B cell (primary cell): ENCODE measurements at regions not wholly inside any gene's neighbourhood (a gene's known extent, or its start where the extent isn't known, plus 50 kb on each side); places are given as distances from the start of the nearest gene placed in this dataset.

Experiments used
- ATAC-seq: fragments of 200-7000 bp; cut with Tn5 transposase; one replicate; pipeline ENCODE4 v1.10.0; 2021; ENCODE audit warnings: low read depth, mild to moderate bottlenecking, moderate number of reproducible peaks, moderate library complexity
- CTCF ChIA-PET: fragments of 350-600 bp; sonication (Branson Sonifier 250); formaldehyde crosslinking; loops from one replicate; lab custom pipeline; 2021; ENCODE audit warnings: antibody characterized with exemption, inconsistent platforms; lab: Charles Lee
- POLR2A ChIA-PET: fragments of 350-600 bp; sonication (Branson Sonifier 250); formaldehyde crosslinking; loops from one replicate; lab custom pipeline; 2021; ENCODE audit warnings: antibody characterized with exemption; lab: Charles Lee
- DNase-seq: peaks from one replicate; pipeline ENCODE4 v3.0.0; 2013
- H2AFZ ChIP-seq: 2 replicates; pipeline ENCODE4 v1.6.1; 2012; ENCODE audit warnings: mild to moderate bottlenecking, low read depth, low read length; ENCODE audit not compliant: insufficient read depth, poor library complexity, severe bottlenecking
- H3K27ac ChIP-seq, 2 donors: 1 replicate in 1 of 2; 2 replicates in 1 of 2; pipeline ENCODE4 v1.5.1; 2012 to 2013; ENCODE audit warnings: low read length in 2 of 2, mild to moderate bottlenecking in 2 of 2, moderate library complexity in 1 of 2
- H3K27me3 ChIP-seq, 4 experiments: fragments of 200-600 bp in 1 of 4; sonication (generic) in 1 of 4; replicated peaks in 1 of 4; 1 replicate in 2 of 4; 2 replicates in 2 of 4; pipeline versions ENCODE4 v1.6.1 to v1.7.0; 2013 to 2016; ENCODE audit warnings: low read length in 3 of 4, mild to moderate bottlenecking in 2 of 4, mixed read lengths in 1 of 4, moderate library complexity in 1 of 4; ENCODE audit not compliant: insufficient read depth in 4 of 4, control insufficient read depth in 3 of 4; ENCODE audit errors: control extremely low read depth in 1 of 4
- H3K36me3 ChIP-seq, 2 experiments: replicated peaks in 1 of 2; 1 replicate in 1 of 2; 2 replicates in 1 of 2; pipeline versions ENCODE4 v1.6.1 to v1.7.1; 2013; ENCODE audit warnings: low read length in 1 of 2; ENCODE audit not compliant: insufficient read depth in 2 of 2, control insufficient read depth in 1 of 2; ENCODE audit errors: control extremely low read depth in 1 of 2, extremely low read depth in 1 of 2
- H3K4me1 ChIP-seq, 2 donors: fragments of 200-600 bp in 1 of 2; sonication (generic) in 1 of 2; 1 replicate in 1 of 2; 2 replicates in 1 of 2; pipeline versions ENCODE4 v1.5.1 to v1.6.1; 2013 to 2017; ENCODE audit warnings: low read length in 2 of 2; ENCODE audit not compliant: control insufficient read depth in 2 of 2, insufficient read depth in 2 of 2
- H3K4me2 ChIP-seq: replicated peaks from 2 replicates; pipeline ENCODE3; 2012; ENCODE audit warnings: mild to moderate bottlenecking, low read depth, low read length; ENCODE audit not compliant: poor library complexity, severe bottlenecking
- H3K4me3 ChIP-seq, 5 experiments: fragments of 200-600 bp in 1 of 5; sonication (generic) in 1 of 5; 1 replicate in 3 of 5; 2 replicates in 2 of 5; pipeline versions ENCODE4 v1.5.1 to v1.7.0; 2011 to 2016; ENCODE audit warnings: low read length in 4 of 5, mild to moderate bottlenecking in 4 of 5, low read depth in 2 of 5, control low read depth in 1 of 5, moderate library complexity in 1 of 5; ENCODE audit not compliant: insufficient read depth in 1 of 5; ENCODE audit errors: control extremely low read depth in 1 of 5, extremely low read depth in 1 of 5
- H3K79me2 ChIP-seq: fragments of 200-600 bp; sonication (generic); one replicate; pipeline ENCODE4 v1.6.0; 2016; ENCODE audit warnings: low read length; ENCODE audit not compliant: control insufficient read depth, insufficient read depth
- H3K9ac ChIP-seq: fragments of 200-600 bp; sonication (generic); 2 replicates; pipeline ENCODE4 v1.6.1; 2017; ENCODE audit warnings: mild to moderate bottlenecking, low read length, moderate library complexity
- H3K9me3 ChIP-seq, 3 donors: one replicate each; pipeline versions ENCODE4 v1.6.1 to v1.7.1; 2013; ENCODE audit warnings: low read length in 2 of 3; ENCODE audit not compliant: control insufficient read depth in 2 of 3, insufficient read depth in 1 of 3; ENCODE audit errors: control extremely low read depth in 1 of 3
- H4K20me1 ChIP-seq: 2 replicates; pipeline ENCODE4 v1.6.0; 2012; ENCODE audit warnings: mild to moderate bottlenecking, low read length; ENCODE audit not compliant: insufficient read depth, control insufficient read depth, poor library complexity, severe bottlenecking
- H3K27ac Mint-ChIP-seq: one replicate; pipeline ENCODE4 v1.8.0; 2021; ENCODE audit warnings: mixed read lengths
- H3K27me3 Mint-ChIP-seq: one replicate; pipeline ENCODE4 v1.8.0; 2021; ENCODE audit warnings: mixed read lengths
- H3K4me1 Mint-ChIP-seq: one replicate; pipeline ENCODE4 v1.8.0; 2021; ENCODE audit warnings: mixed read lengths
- H3K4me3 Mint-ChIP-seq: one replicate; pipeline ENCODE4 v1.8.0; 2021; ENCODE audit warnings: mixed read lengths
- H3K9me3 Mint-ChIP-seq: one replicate; pipeline ENCODE4 v1.8.0; 2022; ENCODE audit warnings: mixed read lengths; ENCODE audit not compliant: insufficient read depth
- CTCF ChIP-seq: fragments of 200-600 bp; IDR thresholded peaks from one replicate; pipeline ENCODE4 v1.8.0; 2022; ENCODE audit warnings: antibody characterized with exemption, mild to moderate bottlenecking
- EZH2 ChIP-seq: IDR thresholded peaks from 2 replicates; pipeline ENCODE4 v1.6.1; 2012; ENCODE audit warnings: borderline replicate concordance, low read depth, mild to moderate bottlenecking, moderate library complexity, low read length; ENCODE audit not compliant: insufficient read depth, poor library complexity, severe bottlenecking
- WGBS: methylation state at CpG from one replicate; pipeline ENCODE4 v1.1.5; 2013; ENCODE audit warnings: missing lambda C conversion rate; ENCODE audit not compliant: insufficient coverage; 5-methylcytosine and 5-hydroxymethylcytosine counted together
- intact Hi-C: fragments of 100-400 bp; cut with micrococcal nuclease; formaldehyde crosslinking; loops from one replicate; pipeline ENCODE4 v1.10.0; 2022

GRCh38 chr5:2174538-2174937 lies 291.8 kb upstream of the IRX4 start:
- Histone ChIP-seq H3K4me1 (no peaks in the 10 kb centered on the region), H3K36me3 (no peaks in the 10 kb centered on the region), H3K9ac (no peak overlapping the region), H4K20me1 (no peaks in the 10 kb centered on the region), H3K27ac (no peak overlapping the region), H3K4me2 (no peak overlapping the region), H3K9me3 (peaks cover 0 to 15% (median 0%) of the 10 kb centered on the region in 3 donors), H3K79me2 (no peaks in the 10 kb centered on the region), H2AFZ (no peak overlapping the region), H3K27me3 (no peaks in the 10 kb centered on the region), H3K4me3 (no peak overlapping the region)
- ATAC-seq (no peak), DNase-seq (no peak)
- H3K4me1 Mint-ChIP-seq = no peaks in the 10 kb centered on the region
- intact Hi-C loops = no loop called here
- H3K9me3 Mint-ChIP-seq = no peaks in the 10 kb centered on the region
- no peak overlapping the region for H3K4me3 Mint-ChIP-seq
- whole genome bisulfite sequencing = 73% methylated on average over 5 of the region's 10 CpGs
- ChIA-PET CTCF (no interaction called here), POLR2A (no interaction called here)
- TF ChIP-seq CTCF (no peak), EZH2 (no peak)
- peaks cover 4% of the 10 kb centered on the region for H3K27me3 Mint-ChIP-seq
- no peak overlapping the region for H3K27ac Mint-ChIP-seq

GRCh38 chr5:2173151-2173834 lies 290.6 kb upstream of the IRX4 start:
- no peak overlapping the region for H2AFZ ChIP-seq
- ATAC-seq = no peak
- H3K4me3 Mint-ChIP-seq = no peak overlapping the region
- no peak overlapping the region for H3K9ac ChIP-seq
- H3K9me3 Mint-ChIP-seq = no peaks in the 10 kb centered on the region
- TF ChIP-seq CTCF = no peak
- H3K27ac ChIP-seq = no peak overlapping the region
- H3K4me3 ChIP-seq = no peak overlapping the region
- H3K4me1 ChIP-seq = no peaks in the 10 kb centered on the region
- peaks cover 0 to 15% (median 0%) of the 10 kb centered on the region in 3 donors for H3K9me3 ChIP-seq
- no peaks in the 10 kb centered on the region for H3K4me1 Mint-ChIP-seq
- 46% methylated on average over 7 of the region's 11 CpGs for WGBS
- peaks cover 4% of the 10 kb centered on the region for H3K27me3 Mint-ChIP-seq
- no peaks in the 10 kb centered on the region for H3K36me3 ChIP-seq
- H4K20me1 ChIP-seq = no peaks in the 10 kb centered on the region
- no peaks in the 10 kb centered on the region for H3K79me2 ChIP-seq
- no peak overlapping the region for H3K4me2 ChIP-seq
- POLR2A ChIA-PET = no interaction called here
- CTCF ChIA-PET = no interaction called here
- intact Hi-C loops = no loop called here
- no peak overlapping the region for H3K27ac Mint-ChIP-seq
- no peaks in the 10 kb centered on the region for H3K27me3 ChIP-seq
- no peak for DNase-seq
